HCT116 (cell line): ENCODE measurements at regions not wholly inside any gene's neighbourhood (a gene's known extent, or its start where the extent isn't known, plus 50 kb on each side); places are given as distances from the start of the nearest gene placed in this dataset.

Experiments used
- EZH2 ChIP-seq: fragments of 200-600 bp; sonication (generic); IDR thresholded peaks from 2 replicates; pipeline ENCODE4 v1.6.1; 2017; ENCODE audit warnings: antibody characterized with exemption, mixed run types
- JUND ChIP-seq: IDR thresholded peaks from 2 replicates; pipeline ENCODE4 v1.6.1; 2012
- MAX ChIP-seq: IDR thresholded peaks from 2 replicates; pipeline ENCODE4 v1.6.1; 2012
- POLR2AphosphoS5 ChIP-seq: IDR thresholded peaks from 2 replicates; pipeline ENCODE4 v1.6.1; 2011; ENCODE audit warnings: mild to moderate bottlenecking, low read depth, low read length, moderate library complexity
- SP1 ChIP-seq: IDR thresholded peaks from 2 replicates; pipeline ENCODE4 v1.6.1; 2012; ENCODE audit warnings: low read depth
- TF ChIP-seq, protein P1 (sequence below), 3 experiments: fragments of 200-600 bp in 1 of 3; sonication (generic) in 1 of 3; IDR thresholded peaks in 2 of 3; conservative IDR thresholded peaks in 1 of 3; 2 replicates each; pipeline ENCODE4 v1.5.1; 2012 to 2017; ENCODE audit warnings: low read depth in 2 of 3, low read length in 2 of 3, antibody characterized with exemption in 1 of 3, borderline replicate concordance in 1 of 3, control low read depth in 1 of 3, mild to moderate bottlenecking in 1 of 3, mixed read lengths in 1 of 3, mixed run types in 1 of 3, moderate library complexity in 1 of 3; ENCODE audit not compliant: insufficient read depth in 1 of 3
- TF ChIP-seq, protein P2 (sequence below): IDR thresholded peaks from 2 replicates; pipeline ENCODE4 v1.6.1; 2012

GRCh38 chr11:81444297-81444696 is 1289.4 kb downstream of the FAM181B start:
- TF ChIP-seq, protein P1, sequence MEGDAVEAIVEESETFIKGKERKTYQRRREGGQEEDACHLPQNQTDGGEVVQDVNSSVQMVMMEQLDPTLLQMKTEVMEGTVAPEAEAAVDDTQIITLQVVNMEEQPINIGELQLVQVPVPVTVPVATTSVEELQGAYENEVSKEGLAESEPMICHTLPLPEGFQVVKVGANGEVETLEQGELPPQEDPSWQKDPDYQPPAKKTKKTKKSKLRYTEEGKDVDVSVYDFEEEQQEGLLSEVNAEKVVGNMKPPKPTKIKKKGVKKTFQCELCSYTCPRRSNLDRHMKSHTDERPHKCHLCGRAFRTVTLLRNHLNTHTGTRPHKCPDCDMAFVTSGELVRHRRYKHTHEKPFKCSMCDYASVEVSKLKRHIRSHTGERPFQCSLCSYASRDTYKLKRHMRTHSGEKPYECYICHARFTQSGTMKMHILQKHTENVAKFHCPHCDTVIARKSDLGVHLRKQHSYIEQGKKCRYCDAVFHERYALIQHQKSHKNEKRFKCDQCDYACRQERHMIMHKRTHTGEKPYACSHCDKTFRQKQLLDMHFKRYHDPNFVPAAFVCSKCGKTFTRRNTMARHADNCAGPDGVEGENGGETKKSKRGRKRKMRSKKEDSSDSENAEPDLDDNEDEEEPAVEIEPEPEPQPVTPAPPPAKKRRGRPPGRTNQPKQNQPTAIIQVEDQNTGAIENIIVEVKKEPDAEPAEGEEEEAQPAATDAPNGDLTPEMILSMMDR (IDR thresholded peaks at IDR 0.05 in 2 of 3, conservative IDR thresholded peaks at IDR 0.05 in 1 of 3; ENCODE audit: borderline replicate concordance in 1 of 3, insufficient read depth in 1 of 3, low read depth in 2 of 3, low read length in 2 of 3) = no peak
- TF ChIP-seq JUND = no peak
- TF ChIP-seq, protein P2, sequence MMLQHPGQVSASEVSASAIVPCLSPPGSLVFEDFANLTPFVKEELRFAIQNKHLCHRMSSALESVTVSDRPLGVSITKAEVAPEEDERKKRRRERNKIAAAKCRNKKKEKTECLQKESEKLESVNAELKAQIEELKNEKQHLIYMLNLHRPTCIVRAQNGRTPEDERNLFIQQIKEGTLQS = no peak
- no peak for TF ChIP-seq POLR2AphosphoS5
- no peak for TF ChIP-seq EZH2
- TF ChIP-seq SP1 = no peak
- TF ChIP-seq MAX = no peak
